ENCODE measurements at regions not wholly inside any gene's neighbourhood (a gene's known extent, or its start where the extent isn't known, plus 50 kb on each side); places are given as distances from the start of the nearest gene placed in this dataset.
"Not testable (repeated sequence)": the region's sequence is repeated elsewhere in the genome, so short reads cannot be mapped to it uniquely, and the experiment has no call there.

GRCh38 chr3:5799398-5799797, 611.9 kb downstream of the EDEM1 start:
- no peak for DNase-seq (ENCODE audit: low read depth in 1 of 2, low spot score in 1 of 2)

DNA sequence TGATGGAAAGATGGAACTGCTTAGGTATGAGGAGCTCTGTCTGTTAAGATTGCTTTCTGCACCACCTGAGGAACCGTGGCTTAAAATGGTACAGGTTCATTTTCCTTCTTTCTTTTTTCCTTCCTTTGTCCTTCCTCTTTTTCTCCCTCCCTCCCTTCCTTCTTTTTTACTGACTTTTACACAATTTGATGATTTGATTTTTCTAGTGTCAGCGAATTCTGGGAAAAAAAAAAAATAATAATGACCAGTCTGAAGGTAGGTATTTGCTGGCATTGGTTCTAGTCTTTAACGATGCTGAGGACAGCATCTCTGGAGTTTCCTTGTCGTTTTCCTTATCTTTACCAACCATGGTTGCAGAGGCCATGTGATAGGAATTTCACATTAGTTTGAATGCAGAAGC, 613.5 kb downstream of the EDEM1 start:
- no peak for DNase-seq (ENCODE audit: low read depth in 1 of 2, low spot score in 1 of 2)

DNA sequence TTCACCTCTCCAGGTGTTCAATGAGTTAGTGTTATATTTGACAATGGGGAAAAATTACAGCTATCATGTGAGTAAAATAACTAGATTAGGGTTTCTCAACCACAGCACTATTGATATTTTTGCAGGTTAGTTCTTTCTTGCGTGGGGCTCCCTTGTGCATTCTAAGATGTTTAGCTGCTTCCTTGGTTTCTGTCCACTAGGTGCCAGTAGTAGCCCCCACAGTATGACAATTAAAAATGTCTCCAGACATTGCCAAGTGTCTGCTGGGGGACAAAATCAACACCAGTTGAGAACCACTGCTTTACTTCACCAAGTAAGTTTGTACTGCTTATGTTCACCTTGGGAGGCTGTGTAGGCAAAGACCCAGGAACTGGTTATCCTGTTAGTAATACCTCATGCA, 618.7 kb downstream of the EDEM1 start:
- DNase-seq (ENCODE audit: low read depth in 1 of 2, low spot score in 1 of 2): no peak

GRCh38 chr3:5809586-5810246, 622.2 kb downstream of the EDEM1 start:
- no peak for DNase-seq (ENCODE audit: low read depth in 1 of 2, low spot score in 1 of 2)

- no peak for DNase-seq (ENCODE audit: low read depth in 1 of 2, low spot score in 1 of 2)
Observed at GRCh38 chr3:5811016-5811415, 623.5 kb downstream of the EDEM1 start.

- no peak for DNase-seq (ENCODE audit: low read depth in 1 of 2, low spot score in 1 of 2)
Observed at GRCh38 chr3:5813521-5813920, 626.0 kb downstream of the EDEM1 start.

- DNase-seq (ENCODE audit: low read depth in 1 of 2, low spot score in 1 of 2): no peak
Observed at GRCh38 chr3:5822843-5823242, 635.3 kb downstream of the EDEM1 start.

GRCh38 chr3:5826467-5826866, 639.0 kb downstream of the EDEM1 start:
- DNase-seq (ENCODE audit: low read depth in 1 of 2, low spot score in 1 of 2): no peak

GRCh38 chr3:5828251-5828650, 640.7 kb downstream of the EDEM1 start:
- DNase-seq (ENCODE audit: low read depth in 1 of 2, low spot score in 1 of 2): no peak

DNA sequence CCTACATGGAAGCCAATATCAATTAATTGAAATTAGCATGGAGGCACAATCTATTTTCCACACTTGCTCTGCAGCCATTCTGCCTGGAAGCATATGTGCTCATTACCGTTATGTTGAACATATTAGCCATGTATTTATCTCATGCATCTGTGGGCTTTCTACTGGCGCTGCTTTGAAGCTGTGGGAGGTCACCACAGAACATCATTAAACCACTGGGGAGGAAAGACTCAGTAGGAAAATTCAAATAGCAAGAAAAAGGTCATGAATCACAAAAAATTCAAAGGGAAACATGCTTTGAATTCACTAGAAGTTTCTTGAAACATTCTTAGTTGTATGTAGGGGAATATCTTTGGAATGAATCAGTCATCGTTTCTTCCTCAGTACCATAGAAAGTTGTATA, 652.5 kb downstream of the EDEM1 start:
- no peak for DNase-seq (ENCODE audit: low read depth in 1 of 2, low spot score in 1 of 2)

DNA sequence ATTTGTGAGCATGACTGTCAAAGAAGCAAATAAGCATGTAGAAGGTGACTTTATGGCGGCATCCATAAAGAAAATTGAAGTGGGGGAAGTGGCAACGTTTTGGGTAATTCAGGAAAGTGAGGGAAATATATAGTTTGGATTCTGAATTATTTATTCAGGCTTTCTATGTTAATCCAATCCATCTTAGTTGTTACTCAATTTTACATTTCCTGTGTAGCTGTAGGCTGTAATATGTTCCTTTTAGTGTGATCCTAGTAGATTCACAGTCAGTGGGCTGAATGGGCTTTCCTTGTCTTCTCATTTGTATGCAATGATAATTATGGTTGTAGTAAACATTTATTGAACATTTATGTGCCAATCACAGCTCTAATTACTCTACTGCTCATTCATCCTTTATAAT, 654.1 kb downstream of the EDEM1 start:
- DNase-seq (ENCODE audit: low read depth in 1 of 2, low spot score in 1 of 2): no peak

DNA sequence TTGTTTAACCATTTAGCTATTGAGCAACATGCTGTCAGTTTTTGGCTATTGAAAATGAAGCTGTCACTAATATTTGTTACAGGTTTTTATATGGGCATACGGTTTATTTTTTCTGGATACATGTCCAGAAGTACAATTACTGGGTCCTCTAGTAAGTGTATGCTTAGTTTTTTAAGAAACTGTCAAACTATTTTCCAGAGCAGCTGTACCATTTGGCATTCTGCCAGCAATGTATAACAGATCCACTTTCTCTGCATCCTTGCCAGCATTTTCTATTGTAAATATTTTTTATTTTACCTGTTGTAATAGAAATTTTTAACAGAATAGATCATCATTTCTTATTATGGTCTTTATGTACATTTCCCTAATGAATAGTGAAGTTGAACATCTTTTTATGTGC, 658.8 kb downstream of the EDEM1 start:
- DNase-seq (ENCODE audit: low read depth in 1 of 2, low spot score in 1 of 2): no peak

DNA sequence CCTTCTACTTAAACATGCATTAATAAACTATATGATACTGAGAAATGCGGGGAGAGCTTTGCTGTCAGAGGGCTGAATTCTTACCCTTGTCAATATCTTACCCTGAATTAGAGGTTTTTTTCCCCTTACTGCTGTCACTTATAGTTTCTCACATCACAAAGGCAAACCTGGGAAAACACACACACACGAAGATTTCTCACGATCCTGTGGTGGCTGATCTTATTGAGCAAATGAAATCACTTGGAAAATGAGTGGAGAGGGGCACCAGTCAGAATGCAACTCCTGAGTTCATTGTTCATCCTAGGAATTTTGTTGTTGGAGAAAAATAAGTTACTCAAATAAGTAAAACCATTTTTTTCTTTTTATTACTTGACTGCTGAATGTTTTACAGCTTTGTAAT, 673.6 kb downstream of the EDEM1 start:
- no peak for DNase-seq (ENCODE audit: low read depth in 1 of 2, low spot score in 1 of 2)

- DNase-seq (ENCODE audit: low read depth in 1 of 2, low spot score in 1 of 2): no peak
Observed at GRCh38 chr3:5874931-5875341, 687.4 kb downstream of the EDEM1 start.

DNA sequence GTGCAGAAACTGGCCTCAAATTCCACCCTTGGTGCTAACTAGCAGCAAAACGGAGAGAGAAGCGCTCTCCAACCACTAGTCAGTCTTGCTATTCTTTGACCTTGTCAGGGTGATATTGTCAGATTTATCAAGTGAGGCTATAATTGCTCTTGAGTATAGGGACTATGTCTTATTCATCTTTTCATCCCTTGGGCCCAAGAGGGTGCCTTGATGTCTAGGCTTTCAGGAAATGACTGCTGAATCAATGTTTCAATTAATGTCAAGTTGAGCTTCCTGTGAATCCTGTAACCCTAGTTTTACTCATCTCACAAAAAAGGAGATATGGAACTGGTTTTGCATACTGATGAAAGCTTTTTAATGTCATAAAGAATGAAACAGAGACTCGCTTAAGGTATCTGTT, 701.3 kb downstream of the EDEM1 start:
- DNase-seq (ENCODE audit: low read depth in 1 of 2, low spot score in 1 of 2): no peak

- DNase-seq (ENCODE audit: low read depth in 1 of 2, low spot score in 1 of 2): no peak
Observed at GRCh38 chr3:5889374-5889773, 701.9 kb downstream of the EDEM1 start.

DNA sequence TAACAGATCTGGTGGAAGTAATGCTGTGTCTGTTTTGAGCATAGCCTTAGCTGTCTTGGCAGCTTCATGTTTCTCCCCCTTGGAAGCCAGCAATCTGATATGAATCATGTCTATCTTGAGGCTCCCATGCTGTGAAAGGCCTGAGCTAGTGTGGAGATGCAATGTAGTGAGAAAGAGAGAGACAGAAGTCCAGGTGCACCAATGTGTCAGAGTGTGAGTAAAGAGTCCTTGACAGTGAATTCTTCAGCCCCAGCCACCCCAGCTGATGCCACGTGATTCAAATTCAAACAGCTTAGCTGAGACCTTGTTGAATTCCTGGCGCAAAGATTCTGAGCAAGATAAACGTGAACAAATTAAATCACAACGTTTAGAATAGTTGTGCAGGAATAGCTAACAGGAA, 704.2 kb downstream of the EDEM1 start:
- DNase-seq (ENCODE audit: low read depth in 1 of 2, low spot score in 1 of 2): no peak

DNA sequence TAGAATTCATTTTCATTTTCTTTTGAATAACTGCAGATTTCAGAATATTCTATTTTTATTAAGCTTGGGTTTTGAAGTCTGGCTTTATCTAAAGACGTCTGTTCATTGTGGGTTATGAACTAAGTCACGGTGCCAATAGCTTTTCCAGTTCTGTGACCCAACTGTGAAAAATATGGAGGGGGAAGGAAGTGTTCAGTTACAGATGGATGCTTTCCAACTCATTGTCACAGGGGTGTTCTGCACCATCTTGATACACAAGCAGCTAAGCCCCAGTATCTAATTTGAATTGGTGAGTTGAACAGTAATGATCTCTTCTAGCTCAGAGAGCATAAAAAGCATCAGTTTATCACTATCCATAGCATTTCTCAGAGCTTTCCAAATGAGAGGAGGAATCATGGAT, 710.6 kb downstream of the EDEM1 start:
- no peak for DNase-seq (ENCODE audit: low read depth in 1 of 2, low spot score in 1 of 2)

- DNase-seq (ENCODE audit: low read depth in 1 of 2, low spot score in 1 of 2): no peak
Observed at GRCh38 chr3:5899014-5899761, 711.7 kb downstream of the EDEM1 start.

DNA sequence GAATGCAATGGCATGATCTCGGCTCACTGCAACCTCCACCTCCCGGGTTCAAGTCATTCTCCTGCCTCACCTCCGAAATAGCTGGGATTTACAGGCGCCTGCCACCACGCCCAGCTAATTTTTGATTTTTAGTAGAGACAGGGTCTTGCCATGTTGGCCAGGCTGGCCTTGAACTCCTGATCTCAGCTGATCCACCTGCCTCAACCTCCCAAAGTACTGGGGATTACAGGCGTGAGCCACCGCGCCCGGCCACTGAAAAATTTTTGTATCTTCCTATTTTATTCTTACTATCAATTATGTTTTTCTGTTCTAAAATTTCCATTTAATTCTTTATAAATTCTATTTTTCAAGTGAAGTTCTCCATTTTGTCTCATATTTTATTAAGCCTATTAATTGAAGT, 730.4 kb downstream of the EDEM1 start:
- DNase-seq (ENCODE audit: low read depth in 1 of 2, low spot score in 1 of 2): no peak

DNA sequence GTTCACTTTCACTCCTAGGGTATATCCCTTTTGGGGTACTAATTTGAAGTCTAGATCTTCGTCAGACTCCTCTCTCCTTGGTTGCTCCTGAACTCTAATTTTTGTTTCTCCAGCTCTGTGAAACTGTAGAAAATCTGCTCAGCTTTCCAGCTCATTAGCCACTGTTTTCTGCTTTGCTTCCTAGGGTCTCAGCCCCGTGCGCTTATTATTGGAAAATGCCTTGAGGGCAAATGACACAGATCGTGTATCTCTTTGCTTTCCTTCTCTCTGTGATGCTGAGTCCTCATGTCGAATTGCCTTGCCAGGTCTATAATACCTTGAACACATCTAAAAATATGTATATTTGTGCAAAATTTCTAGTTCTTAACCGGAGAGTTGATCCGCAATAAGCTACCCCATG, 731.1 kb downstream of the EDEM1 start:
- DNase-seq (ENCODE audit: low read depth in 1 of 2, low spot score in 1 of 2): no peak

- DNase-seq (ENCODE audit: low read depth in 1 of 2, low spot score in 1 of 2): no peak
Observed at GRCh38 chr3:5929027-5929426, 741.5 kb downstream of the EDEM1 start.

DNA sequence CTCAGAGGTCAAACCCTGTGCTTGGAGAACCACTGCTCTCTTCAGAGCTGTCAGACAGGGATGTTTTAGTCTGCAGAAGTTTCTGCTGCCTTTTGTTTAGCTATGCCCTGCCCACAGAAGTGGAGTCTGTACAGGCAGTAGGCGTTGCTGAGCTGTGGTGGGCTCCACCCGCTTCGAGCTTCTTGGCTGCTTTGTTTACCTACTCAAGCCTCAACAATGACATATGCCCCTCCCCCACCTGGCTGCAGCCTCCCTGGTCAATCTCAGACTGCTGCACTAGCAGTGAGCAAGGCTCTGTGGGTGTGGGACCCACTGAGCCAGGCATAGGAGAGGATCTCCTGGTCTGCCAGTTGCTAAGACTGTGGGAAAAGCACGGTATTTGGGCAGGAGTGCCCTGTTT, 756.6 kb downstream of the EDEM1 start:
- not testable (repeated sequence) for DNase-seq (ENCODE audit: low read depth in 1 of 2, low spot score in 1 of 2)
